ENCODE measurements at regions not wholly inside any gene's neighbourhood (a gene's known extent, or its start where the extent isn't known, plus 50 kb on each side); places are given as distances from the start of the nearest gene placed in this dataset.

GRCh38 chr6:23089981-23090380, 520.6 kb downstream of the HDGFL1 start:
- no peak for DNase-seq (ENCODE audit: extremely low read depth, low read depth)

GRCh38 chr6:23091795-23092194, 522.4 kb downstream of the HDGFL1 start:
- no peak for DNase-seq (ENCODE audit: extremely low read depth, low read depth)

GRCh38 chr6:23096876-23097275, 527.5 kb downstream of the HDGFL1 start:
- no peak for DNase-seq (ENCODE audit: extremely low read depth, low read depth)

GRCh38 chr6:23097566-23097965, 528.2 kb downstream of the HDGFL1 start:
- DNase-seq (ENCODE audit: extremely low read depth, low read depth): no peak

- no peak for DNase-seq (ENCODE audit: extremely low read depth, low read depth)
Measured at GRCh38 chr6:23106951-23107350, 537.6 kb downstream of the HDGFL1 start.

GRCh38 chr6:23111984-23112383, 542.6 kb downstream of the HDGFL1 start:
- no peak for DNase-seq (ENCODE audit: extremely low read depth, low read depth)

GRCh38 chr6:23114812-23115504, 545.6 kb downstream of the HDGFL1 start:
- no peak for DNase-seq (ENCODE audit: extremely low read depth, low read depth)

- no peak for DNase-seq (ENCODE audit: extremely low read depth, low read depth)
Measured at GRCh38 chr6:23137611-23138010, 568.2 kb downstream of the HDGFL1 start.

- DNase-seq (ENCODE audit: extremely low read depth, low read depth): no peak
Measured at GRCh38 chr6:23140871-23141270, 571.5 kb downstream of the HDGFL1 start.

- no peak for DNase-seq (ENCODE audit: extremely low read depth, low read depth)
Measured at GRCh38 chr6:23145781-23146180, 576.4 kb downstream of the HDGFL1 start.

- DNase-seq (ENCODE audit: extremely low read depth, low read depth): no peak
Measured at GRCh38 chr6:23154159-23154558, 584.8 kb downstream of the HDGFL1 start.

- DNase-seq (ENCODE audit: extremely low read depth, low read depth): no peak
Measured at GRCh38 chr6:23170049-23170448, 600.7 kb downstream of the HDGFL1 start.

GRCh38 chr6:23173234-23173633, 603.9 kb downstream of the HDGFL1 start:
- DNase-seq (ENCODE audit: extremely low read depth, low read depth): no peak

- peak; percentile 83 for DNase-seq (ENCODE audit: extremely low read depth, low read depth)
Measured at GRCh38 chr6:23174781-23175361, 605.5 kb downstream of the HDGFL1 start.

- DNase-seq (ENCODE audit: extremely low read depth, low read depth): no peak
Measured at GRCh38 chr6:23175391-23175790, 606.0 kb downstream of the HDGFL1 start.

- no peak for DNase-seq (ENCODE audit: extremely low read depth, low read depth)
Measured at GRCh38 chr6:23176471-23176870, 607.1 kb downstream of the HDGFL1 start.

GRCh38 chr6:23176883-23177282, 607.5 kb downstream of the HDGFL1 start:
- no peak for DNase-seq (ENCODE audit: extremely low read depth, low read depth)

- DNase-seq (ENCODE audit: extremely low read depth, low read depth): no peak
Measured at GRCh38 chr6:23177806-23178205, 608.4 kb downstream of the HDGFL1 start.

- DNase-seq (ENCODE audit: extremely low read depth, low read depth): no peak
Measured at GRCh38 chr6:23179994-23180393, 610.6 kb downstream of the HDGFL1 start.

- DNase-seq (ENCODE audit: extremely low read depth, low read depth): no peak
Measured at GRCh38 chr6:23180504-23181293, 611.3 kb downstream of the HDGFL1 start.

GRCh38 chr6:23181356-23182110, 612.2 kb downstream of the HDGFL1 start:
- DNase-seq (ENCODE audit: extremely low read depth, low read depth): no peak
